ENCODE measurements at regions not wholly inside any gene's neighbourhood (a gene's known extent, or its start where the extent isn't known, plus 50 kb on each side); places are given as distances from the start of the nearest gene placed in this dataset.

- TF ChIP-seq CTCF (IDR thresholded peaks at IDR 0.05) = no peak
- TF ChIP-seq POLR2A (IDR thresholded peaks at IDR 0.05) = no peak
Measured at GRCh38 chr22:48795664-48796063, 1032.0 kb downstream of the BRD1 start.
